Keratinocyte (primary cell): ENCODE measurements at regions not wholly inside any gene's neighbourhood (a gene's known extent, or its start where the extent isn't known, plus 50 kb on each side); places are given as distances from the start of the nearest gene placed in this dataset.
"Not testable (repeated sequence)": the region's sequence is repeated elsewhere in the genome, so short reads cannot be mapped to it uniquely, and the experiment has no call there.

Experiments used
- CTCF ChIP-seq, 3 experiments: IDR thresholded peaks in 1 of 3; conservative IDR thresholded peaks in 1 of 3; optimal IDR thresholded peaks in 1 of 3; 2 replicates in 2 of 3; 3 replicates in 1 of 3; pipeline versions ENCODE3 to v1.5.1; 2011; ENCODE audit warnings: low read length in 3 of 3, mild to moderate bottlenecking in 3 of 3, moderate library complexity in 2 of 3, control low read depth in 1 of 3, inconsistent platforms in 1 of 3; ENCODE audit not compliant: insufficient read depth in 2 of 3; ENCODE audit errors: extremely low read depth in 1 of 3
- EZH2 ChIP-seq: IDR thresholded peaks from one replicate; pipeline ENCODE4 v1.6.1; 2012; ENCODE audit warnings: inconsistent platforms, mild to moderate bottlenecking, low read length, moderate library complexity

GRCh38 chr11:89577428-89577827 lies 86.3 kb upstream of the NOX4 start:
- not testable (repeated sequence) for TF ChIP-seq CTCF (optimal IDR thresholded peaks at IDR 0.05 in 1 of 3, IDR thresholded peaks at IDR 0.05 in 1 of 3, conservative IDR thresholded peaks at IDR 0.05 in 1 of 3; ENCODE audit: extremely low read depth in 1 of 3, insufficient read depth in 2 of 3, low read length in 3 of 3); EZH2
